HG03159 (cell line): ENCODE measurements at regions not wholly inside any gene's neighbourhood (a gene's known extent, or its start where the extent isn't known, plus 50 kb on each side); places are given as distances from the start of the nearest gene placed in this dataset.

Experiments used
- ATAC-seq: cut with Tn5 transposase; IDR thresholded peaks from one replicate; pipeline ENCODE4 v1.9.1; 2021; ENCODE audit warnings: mild to moderate bottlenecking, moderate library complexity; ENCODE audit not compliant: unreplicated experiment

GRCh38 chr15:88321271-88321670 is 64.7 kb upstream of the NTRK3 start:
- no peak for ATAC-seq

GRCh38 chr15:88316586-88316985 is 60.0 kb upstream of the NTRK3 start:
- no peak for ATAC-seq

DNA sequence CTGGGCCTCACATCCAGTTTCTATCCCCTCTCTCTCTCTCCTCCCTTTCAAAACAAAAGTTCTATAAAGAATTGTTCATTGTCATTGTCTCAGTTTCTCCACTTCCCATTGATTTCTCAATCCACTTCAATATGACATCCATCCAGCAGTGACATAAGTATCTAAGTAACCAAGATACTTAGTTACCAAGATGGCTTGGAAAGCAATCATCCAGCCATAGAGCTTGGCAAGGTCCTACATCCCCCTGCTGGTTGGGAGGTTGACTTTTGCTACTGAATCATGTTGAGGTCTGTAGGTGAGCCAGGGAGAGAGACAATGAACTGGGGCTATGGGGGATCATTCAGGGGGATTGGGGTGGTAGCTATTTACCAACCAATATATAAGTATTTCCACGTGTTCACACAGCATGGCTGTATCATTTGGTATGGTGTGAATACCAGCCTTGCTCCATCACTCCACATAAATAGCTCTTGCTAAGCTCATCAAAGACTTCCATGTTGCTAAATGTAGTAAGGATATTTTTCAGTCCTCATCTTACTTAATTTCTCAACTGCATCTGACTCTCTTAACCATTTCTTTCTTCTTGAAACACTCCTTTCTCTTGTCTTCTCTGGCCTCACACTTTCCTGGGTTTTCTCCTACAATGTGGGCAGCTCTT is 58.8 kb upstream of the NTRK3 start:
- ATAC-seq, result no peak

DNA sequence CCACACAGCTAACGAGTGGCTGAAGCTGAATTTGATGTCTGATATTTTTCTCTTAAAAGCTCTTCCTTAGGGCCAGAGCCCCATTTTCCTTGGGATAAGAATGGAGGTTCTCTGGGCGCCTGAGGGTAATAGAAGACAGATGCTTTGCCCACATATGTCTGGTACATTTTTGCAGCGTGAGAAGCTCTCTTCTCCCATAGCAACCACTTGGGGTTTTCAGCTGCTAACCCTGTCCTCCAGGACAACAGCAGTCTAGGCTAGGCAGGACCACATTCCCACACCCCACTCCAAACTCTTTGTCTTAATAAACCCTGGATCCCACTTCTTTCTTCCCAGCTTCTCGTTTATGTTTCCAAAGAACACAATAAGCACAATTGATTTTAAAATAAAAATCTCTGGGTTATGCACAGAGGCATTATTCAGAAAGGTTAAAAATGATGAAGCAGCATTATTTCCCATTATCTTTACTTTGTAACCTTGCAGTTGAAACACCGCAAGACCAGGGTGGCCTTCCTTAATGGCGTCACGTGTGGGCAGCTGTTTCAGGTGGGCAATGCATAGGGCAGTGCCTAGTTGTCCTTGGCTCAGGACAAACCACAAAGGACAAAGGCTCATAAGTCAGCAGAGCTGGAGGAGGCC is 56.5 kb upstream of the NTRK3 start:
- no peak for ATAC-seq

- no peak for ATAC-seq
Measured at GRCh38 chr15:88309363-88309762, 52.8 kb upstream of the NTRK3 start.

DNA sequence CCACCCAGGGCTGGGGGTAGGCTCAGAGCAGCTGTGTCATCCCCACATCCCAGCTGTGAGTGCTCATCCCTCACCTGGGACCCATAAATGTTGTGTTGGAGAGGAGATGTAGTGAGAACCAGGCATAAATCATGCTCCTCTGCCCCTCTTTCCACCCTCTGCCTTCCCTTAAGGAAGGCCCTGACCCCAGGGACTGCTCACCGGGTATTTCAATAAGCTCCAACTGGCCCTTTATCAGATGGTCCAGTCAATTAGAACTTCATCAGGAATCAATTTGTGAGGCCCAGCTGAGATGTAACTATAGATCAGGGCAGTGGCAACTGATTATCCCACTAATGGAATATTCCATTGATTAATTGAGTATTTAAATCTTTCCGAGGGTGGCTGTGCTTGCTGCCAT is 50.8 kb upstream of the NTRK3 start:
- ATAC-seq, result no peak
